Caco-2 (cell line): ENCODE measurements at regions not wholly inside any gene's neighbourhood (a gene's known extent, or its start where the extent isn't known, plus 50 kb on each side); places are given as distances from the start of the nearest gene placed in this dataset.

Source experiments
- BruUV-seq: library from RNA; stranded (reverse); fragments of 400-500 nt; replicated peaks from 2 replicates; lab custom pipeline; 2021; lab: Mats Ljungman, UMichigan
- CTCF ChIA-PET: fragments of 300-600 bp; sonication (Branson Sonifier 250); formaldehyde crosslinking; loops from one replicate; lab custom pipeline; 2022; ENCODE audit warnings: antibody characterized with exemption; lab: Charles Lee
- POLR2A ChIA-PET: fragments of 300-600 bp; sonication (Branson Sonifier 250); formaldehyde crosslinking; loops from one replicate; lab custom pipeline; 2022; ENCODE audit warnings: antibody characterized with exemption; lab: Charles Lee
- DNase-seq, 2 experiments: peaks; one replicate each; pipeline versions ENCODE4 v3.0.0 to v3.0.0-alpha.2; 2020 to 2022
- H3K27me3 ChIP-seq: replicated peaks from 2 replicates; pipeline ENCODE4 v1.6.0; 2011; ENCODE audit warnings: low read length; ENCODE audit not compliant: control insufficient read depth, insufficient read depth
- H3K36me3 ChIP-seq: 2 replicates; pipeline ENCODE4 v1.5.1; 2011; ENCODE audit warnings: low read length; ENCODE audit not compliant: control insufficient read depth, insufficient read depth
- H3K4me1 ChIP-seq: fragments of 250-450 bp; sonication (Bioruptor Pico); 2 replicates; pipeline ENCODE4 v1.5.1; 2020; ENCODE audit warnings: mild to moderate bottlenecking
- H3K4me3 ChIP-seq: 2 replicates; pipeline ENCODE4 v1.5.1; 2011; ENCODE audit warnings: low read depth, mild to moderate bottlenecking, control low read depth, low read length
- H3K9me3 ChIP-seq: fragments of 250-450 bp; sonication (Bioruptor Pico); 2 replicates; pipeline ENCODE4 v1.5.1; 2020; ENCODE audit warnings: mild to moderate bottlenecking, moderate library complexity
- H3K27ac Mint-ChIP-seq: one replicate; pipeline ENCODE4 v1.8.0; 2022; ENCODE audit warnings: mixed read lengths; ENCODE audit not compliant: unreplicated experiment
- H3K27me3 Mint-ChIP-seq: one replicate; pipeline ENCODE4 v1.8.0; 2022; ENCODE audit warnings: mixed read lengths; ENCODE audit not compliant: insufficient read depth, unreplicated experiment
- H3K36me3 Mint-ChIP-seq: one replicate; pipeline ENCODE4 v1.8.0; 2022; ENCODE audit warnings: mild to moderate bottlenecking, mixed read lengths; ENCODE audit not compliant: insufficient read depth, unreplicated experiment
- H3K4me1 Mint-ChIP-seq: one replicate; pipeline ENCODE4 v1.8.0; 2022; ENCODE audit warnings: low read depth, mixed read lengths; ENCODE audit not compliant: unreplicated experiment
- H3K4me3 Mint-ChIP-seq: one replicate; pipeline ENCODE4 v1.8.0; 2022; ENCODE audit warnings: mild to moderate bottlenecking, moderate library complexity, mixed read lengths; ENCODE audit not compliant: unreplicated experiment
- H3K9me3 Mint-ChIP-seq: one replicate; pipeline ENCODE4 v1.8.0; 2022; ENCODE audit warnings: mixed read lengths; ENCODE audit not compliant: unreplicated experiment
- CTCF ChIP-seq, 2 experiments: fragments of 200-600 bp in 1 of 2; IDR thresholded peaks; 1 replicate in 1 of 2; 2 replicates in 1 of 2; pipeline versions ENCODE4 v1.5.1 to v1.8.0; 2011 to 2022; ENCODE audit warnings: antibody characterized with exemption in 1 of 2, control low read depth in 1 of 2, inconsistent platforms in 1 of 2, low read depth in 1 of 2, low read length in 1 of 2, mild to moderate bottlenecking in 1 of 2, moderate library complexity in 1 of 2; ENCODE audit not compliant: insufficient read depth in 1 of 2, severe bottlenecking in 1 of 2, unreplicated experiment in 1 of 2
- intact Hi-C: fragments of 100-400 bp; cut with micrococcal nuclease; formaldehyde crosslinking; loops from one replicate; pipeline ENCODE4 v1.10.0; 2022; ENCODE audit not compliant: unreplicated experiment

- no peak overlapping the region for H3K4me3 Mint-ChIP-seq
- Histone ChIP-seq H3K4me1 (no peaks in the 10 kb centered on the region), H3K4me3 (no peak overlapping the region), H3K9me3 (0 out of 2 replicates have a peak, but pooled peaks cover 3% of the 10 kb centered on the region), H3K27me3 (no peaks in the 10 kb centered on the region), H3K36me3 (no peaks in the 10 kb centered on the region)
- H3K4me1 Mint-ChIP-seq, result no peaks in the 10 kb centered on the region
- no TSS peak for BruUV-seq
- H3K9me3 Mint-ChIP-seq, result peaks cover 41% of the 10 kb centered on the region
- POLR2A ChIA-PET, result no interaction called here
- H3K36me3 Mint-ChIP-seq, result peaks cover 7% of the 10 kb centered on the region
- no peak for TF ChIP-seq CTCF (IDR thresholded peaks at IDR 0.05; ENCODE audit: insufficient read depth in 1 of 2, low read depth in 1 of 2, low read length in 1 of 2, severe bottlenecking in 1 of 2, unreplicated experiment in 1 of 2)
- H3K27ac Mint-ChIP-seq, result no peak overlapping the region
- intact Hi-C loops, result no loop called here
- H3K27me3 Mint-ChIP-seq, result no peaks in the 10 kb centered on the region
- DNase-seq, result no peak
- CTCF ChIA-PET, result no interaction called here
Observed at GRCh38 chr16:54381601-54382313, 95.2 kb upstream of the IRX3 start.

DNA sequence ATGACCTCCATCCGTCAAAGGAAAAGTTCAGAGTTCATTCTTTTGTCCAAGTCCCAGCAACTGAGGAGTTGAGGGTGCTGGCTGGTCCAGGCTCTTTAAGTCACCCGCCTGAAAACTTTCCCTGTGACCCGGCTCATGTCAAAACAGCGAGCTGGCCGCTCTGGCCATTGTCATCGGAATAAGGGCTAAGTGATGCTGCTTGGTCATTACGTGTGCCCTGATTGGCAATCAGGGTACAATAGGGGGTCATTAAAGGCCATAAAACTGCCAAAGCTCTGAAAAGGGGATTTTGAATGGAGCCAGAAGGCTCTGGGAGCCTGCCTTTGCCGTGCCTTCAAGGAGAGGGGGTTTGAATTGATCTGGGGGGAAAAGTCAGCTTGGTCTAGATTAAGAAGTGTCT is 88.5 kb upstream of the IRX3 start:
- H3K27me3 ChIP-seq, result no peaks in the 10 kb centered on the region
- Mint-ChIP-seq H3K4me1 (no peaks in the 10 kb centered on the region), H3K9me3 (peaks cover 22% of the 10 kb centered on the region), H3K27me3 (no peaks in the 10 kb centered on the region), H3K4me3 (no peak overlapping the region), H3K36me3 (no peaks in the 10 kb centered on the region), H3K27ac (no peak overlapping the region)
- DNase-seq, result no peak
- intact Hi-C loops, result no loop called here
- POLR2A ChIA-PET, result no interaction called here
- no peak for TF ChIP-seq CTCF (IDR thresholded peaks at IDR 0.05; ENCODE audit: insufficient read depth in 1 of 2, low read depth in 1 of 2, low read length in 1 of 2, severe bottlenecking in 1 of 2, unreplicated experiment in 1 of 2)
- H3K4me1 ChIP-seq, result no peaks in the 10 kb centered on the region
- H3K9me3 ChIP-seq, result 0 out of 2 replicates have a peak, but pooled peaks cover 3% of the 10 kb centered on the region
- BruUV-seq, result no TSS peak
- H3K36me3 ChIP-seq, result no peaks in the 10 kb centered on the region
- CTCF ChIA-PET, result no interaction called here
- H3K4me3 ChIP-seq, result no peak overlapping the region

DNA sequence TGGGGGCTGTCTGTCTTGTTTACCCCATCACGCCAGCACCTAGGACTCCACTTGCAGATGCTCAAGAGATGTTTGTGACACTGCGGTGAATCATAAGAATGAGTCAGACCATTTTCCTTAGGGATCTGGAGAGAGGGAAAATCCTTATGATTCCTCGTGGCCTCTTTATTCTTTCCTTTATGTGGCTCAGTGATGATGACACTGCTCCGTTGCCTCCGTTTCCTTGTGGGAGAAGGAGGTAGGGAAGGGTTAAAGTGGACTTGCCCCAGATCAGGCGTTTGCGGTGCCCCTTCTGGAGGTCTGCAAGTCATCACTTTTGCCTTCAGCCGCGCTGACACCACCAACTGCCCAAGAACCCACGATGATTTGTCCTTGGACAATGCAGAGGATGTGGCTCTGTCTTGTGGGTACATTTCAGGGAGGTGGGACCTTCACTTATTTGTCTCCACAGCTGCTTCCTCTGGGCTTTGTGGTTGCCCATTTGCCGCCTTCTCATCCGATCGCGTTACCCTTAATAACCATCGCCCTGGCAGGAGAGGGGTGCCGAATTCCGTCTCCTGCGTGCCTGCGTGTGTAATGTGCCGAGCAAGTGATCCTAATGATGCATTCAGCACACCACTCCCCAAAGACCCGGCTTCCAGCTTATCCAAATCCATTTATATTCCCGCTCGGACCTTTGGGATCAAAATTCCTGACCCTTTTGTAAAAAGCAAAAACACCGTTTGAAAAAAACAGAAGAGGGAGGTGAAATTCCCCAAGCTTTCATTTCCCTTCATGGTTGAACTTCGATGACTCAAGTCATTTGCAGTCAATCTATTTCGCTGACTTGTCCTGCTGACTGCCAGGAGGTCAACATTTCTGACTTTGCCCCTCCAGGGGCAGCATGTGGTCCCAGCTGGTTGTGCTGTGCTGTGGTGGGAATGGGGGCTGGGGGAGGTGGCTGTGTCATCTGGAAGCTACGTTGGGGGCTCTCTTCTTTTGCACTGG is 87.2 kb upstream of the IRX3 start:
- Mint-ChIP-seq H3K4me3 (no peak overlapping the region), H3K9me3 (peaks cover 10% of the 10 kb centered on the region), H3K27ac (no peak overlapping the region), H3K4me1 (no peaks in the 10 kb centered on the region), H3K27me3 (no peaks in the 10 kb centered on the region), H3K36me3 (no peaks in the 10 kb centered on the region)
- Histone ChIP-seq H3K4me1 (no peaks in the 10 kb centered on the region), H3K27me3 (no peaks in the 10 kb centered on the region), H3K9me3 (0 out of 2 replicates have a peak, but pooled peaks cover 3% of the 10 kb centered on the region), H3K36me3 (no peaks in the 10 kb centered on the region), H3K4me3 (no peak overlapping the region)
- ChIA-PET CTCF (no interaction called here), POLR2A (no interaction called here)
- BruUV-seq, result no TSS peak
- TF ChIP-seq CTCF (IDR thresholded peaks at IDR 0.05; ENCODE audit: insufficient read depth in 1 of 2, low read depth in 1 of 2, low read length in 1 of 2, severe bottlenecking in 1 of 2, unreplicated experiment in 1 of 2), result no peak
- intact Hi-C loops, result no loop called here
- DNase-seq, result no peak
